ENCODE measurements at regions not wholly inside any gene's neighbourhood (a gene's known extent, or its start where the extent isn't known, plus 50 kb on each side); places are given as distances from the start of the nearest gene placed in this dataset.

GRCh38 chrY:7746781-7747180 is 835.2 kb upstream of the AMELY start:
- no peaks in the 10 kb centered on the region for H3K4me1 Mint-ChIP-seq
- H3K4me2 ChIP-seq (replicated peaks; ENCODE audit: extremely low read depth, low read length, poor library complexity, severe bottlenecking), result no peak overlapping the region
- no peaks in the 10 kb centered on the region for H3K36me3 ChIP-seq (replicated peaks in 1 of 2; ENCODE audit: control insufficient read depth in 1 of 2, insufficient read depth in 2 of 2, low read length in 2 of 2)
- intact Hi-C loops (cut with micrococcal nuclease), result no loop called here
- H3K4me1 ChIP-seq (ENCODE audit: control insufficient read depth in 1 of 2, insufficient read depth in 2 of 2, low read length in 2 of 2), result no peaks in the 10 kb centered on the region
- peaks cover 0 to 4% (median 3%) of the 10 kb centered on the region in 3 donors for H3K27me3 Mint-ChIP-seq (ENCODE audit: low read depth in 3 of 3)
- H3K79me2 ChIP-seq (ENCODE audit: insufficient read depth, low read length), result no peaks in the 10 kb centered on the region
- no peak overlapping the region for H3K27ac Mint-ChIP-seq
- no peak overlapping the region for H3K4me3 ChIP-seq (replicated peaks in 1 of 3; ENCODE audit: low read depth in 2 of 3, low read length in 3 of 3)
- H3K4me3 Mint-ChIP-seq, result no peak overlapping the region
- no peak for TF ChIP-seq CTCF (IDR thresholded peaks at IDR 0.05)
- H3K9me3 Mint-ChIP-seq, result no peaks in the 10 kb centered on the region
- no peak for DNase-seq
- no peak overlapping the region for H2AFZ ChIP-seq (ENCODE audit: insufficient read depth, low read depth, low read length, poor library complexity, severe bottlenecking)
- WGBS (ENCODE audit: insufficient coverage), result no CpG with 5 or more reads among the region's 4 CpGs
- H3K9me3 ChIP-seq (replicated peaks in 1 of 2; ENCODE audit: control insufficient read depth in 1 of 2, insufficient read depth in 1 of 2, low read length in 2 of 2), result no peaks in the 10 kb centered on the region
- H3K27ac ChIP-seq (ENCODE audit: low read depth in 1 of 2, low read length in 2 of 2), result no peak overlapping the region
- no peaks in the 10 kb centered on the region for H4K20me1 ChIP-seq (ENCODE audit: insufficient read depth, low read length)
- H3K36me3 Mint-ChIP-seq, result no peaks in the 10 kb centered on the region
- H3K27me3 ChIP-seq (ENCODE audit: control insufficient read depth in 2 of 2, insufficient read depth in 2 of 2, low read length in 2 of 2), result no peaks in the 10 kb centered on the region
- no peak overlapping the region for H3K9ac ChIP-seq (ENCODE audit: insufficient read depth, low read length, poor library complexity, severe bottlenecking)

- Histone ChIP-seq H3K27ac (ENCODE audit: low read depth in 1 of 2, low read length in 2 of 2) (no peak overlapping the region), H3K9me3 (replicated peaks in 1 of 2; ENCODE audit: control insufficient read depth in 1 of 2, insufficient read depth in 1 of 2, low read length in 2 of 2) (no peaks in the 10 kb centered on the region), H3K4me3 (replicated peaks in 1 of 3; ENCODE audit: low read depth in 2 of 3, low read length in 3 of 3) (no peak overlapping the region), H3K36me3 (replicated peaks in 1 of 2; ENCODE audit: control insufficient read depth in 1 of 2, insufficient read depth in 2 of 2, low read length in 2 of 2) (no peaks in the 10 kb centered on the region), H3K4me2 (replicated peaks; ENCODE audit: extremely low read depth, low read length, poor library complexity, severe bottlenecking) (no peak overlapping the region), H2AFZ (ENCODE audit: insufficient read depth, low read depth, low read length, poor library complexity, severe bottlenecking) (no peak overlapping the region), H3K79me2 (ENCODE audit: insufficient read depth, low read length) (no peaks in the 10 kb centered on the region), H3K27me3 (ENCODE audit: control insufficient read depth in 2 of 2, insufficient read depth in 2 of 2, low read length in 2 of 2) (no peaks in the 10 kb centered on the region), H3K4me1 (ENCODE audit: control insufficient read depth in 1 of 2, insufficient read depth in 2 of 2, low read length in 2 of 2) (no peaks in the 10 kb centered on the region), H4K20me1 (ENCODE audit: insufficient read depth, low read length) (no peaks in the 10 kb centered on the region), H3K9ac (ENCODE audit: insufficient read depth, low read length, poor library complexity, severe bottlenecking) (no peak overlapping the region)
- Mint-ChIP-seq H3K4me1 (no peaks in the 10 kb centered on the region), H3K4me3 (no peak overlapping the region), H3K27me3 (ENCODE audit: low read depth in 3 of 3) (peaks cover 0 to 6% (median 4%) of the 10 kb centered on the region in 3 donors), H3K27ac (no peak overlapping the region), H3K36me3 (no peaks in the 10 kb centered on the region), H3K9me3 (peaks cover 0 to 1% (median 0%) of the 10 kb centered on the region in 7 donors)
- DNase-seq, result no peak
- TF ChIP-seq CTCF (IDR thresholded peaks at IDR 0.05), result no peak
- no CpG with 5 or more reads among the region's 1 CpG for WGBS (ENCODE audit: insufficient coverage)
- intact Hi-C loops (cut with micrococcal nuclease), result no loop called here
Observed at GRCh38 chrY:7745581-7745901, 834.0 kb upstream of the AMELY start.

All from CD14-positive monocyte (primary cell).